Neural cell (in vitro differentiated cells): ENCODE measurements at regions not wholly inside any gene's neighbourhood (a gene's known extent, or its start where the extent isn't known, plus 50 kb on each side); places are given as distances from the start of the nearest gene placed in this dataset.

Experiments
- H2AFZ ChIP-seq: fragments of 200-600, 300-800 bp; sonication (generic), shearing (Covaris generic); 2 replicates; pipeline ENCODE4 v1.6.0; 2014; ENCODE audit warnings: low read depth, mild to moderate bottlenecking, antibody characterized with exemption, low read length, moderate library complexity
- H3F3A ChIP-seq: fragments of 200-600 bp; shearing (Covaris generic); 2 replicates; pipeline ENCODE4 v1.6.1; 2016; ENCODE audit warnings: mild to moderate bottlenecking, moderate library complexity, mixed read lengths, antibody characterized with exemption, low read length; ENCODE audit not compliant: insufficient read depth, poor library complexity, severe bottlenecking
- H3K27ac ChIP-seq: fragments of 200-600, 300-800 bp; sonication (generic), shearing (Covaris generic); 2 replicates; pipeline ENCODE4 v1.5.1; 2014; ENCODE audit warnings: mild to moderate bottlenecking, low read length, moderate library complexity
- H3K27me3 ChIP-seq: fragments of 300-800, 200-600 bp; sonication (generic), shearing (Covaris generic); 2 replicates; pipeline ENCODE4 v1.6.0; 2014; ENCODE audit warnings: mild to moderate bottlenecking, low read depth, low read length, moderate library complexity; ENCODE audit not compliant: insufficient read depth
- H3K36me3 ChIP-seq: fragments of 300-800, 200-600 bp; sonication (generic), shearing (Covaris generic); 2 replicates; pipeline ENCODE4 v1.5.1; 2014; ENCODE audit warnings: mild to moderate bottlenecking, antibody characterized with exemption, low read length, moderate library complexity; ENCODE audit not compliant: insufficient read depth
- H3K4me2 ChIP-seq: fragments of 300-800, 200-600 bp; sonication (generic), shearing (Covaris generic); 2 replicates; pipeline ENCODE4 v1.6.0; 2014; ENCODE audit warnings: mild to moderate bottlenecking, low read length
- H3K4me3 ChIP-seq: fragments of 300-800, 200-600 bp; sonication (generic), shearing (Covaris generic); 2 replicates; pipeline ENCODE4 v1.5.1; 2014; ENCODE audit warnings: mild to moderate bottlenecking, low read length, moderate library complexity
- H3K79me2 ChIP-seq: fragments of 200-600 bp; shearing (Covaris generic); replicated peaks from 2 replicates; pipeline ENCODE4 v1.6.0; 2014; ENCODE audit warnings: mild to moderate bottlenecking, low read length, moderate library complexity; ENCODE audit not compliant: insufficient read depth
- H3K9ac ChIP-seq: fragments of 300-800, 200-600 bp; sonication (generic), shearing (Covaris generic); 2 replicates; pipeline ENCODE4 v1.6.1; 2016; ENCODE audit warnings: mild to moderate bottlenecking, low read length, mixed read lengths
- H3K9me2 ChIP-seq: fragments of 200-600 bp; shearing (Covaris generic); 2 replicates; pipeline ENCODE4 v1.6.1; 2016; ENCODE audit warnings: mild to moderate bottlenecking, low read length, mixed read lengths; ENCODE audit not compliant: insufficient read depth
- H3K9me3 ChIP-seq: fragments of 200-600, 300-800 bp; sonication (generic), shearing (Covaris generic); 2 replicates; pipeline ENCODE4 v1.6.1; 2016; ENCODE audit warnings: mild to moderate bottlenecking, mixed run types, low read length, moderate library complexity, mixed read lengths
- H4K20me1 ChIP-seq: fragments of 200-600 bp; shearing (Covaris generic); 2 replicates; pipeline ENCODE4 v1.6.1; 2016; ENCODE audit warnings: mild to moderate bottlenecking, mixed run types; ENCODE audit not compliant: insufficient read depth
- CTCF ChIP-seq: fragments of 450-650 bp; IDR thresholded peaks from 2 replicates; pipeline ENCODE4 v1.5.1; 2014; ENCODE audit warnings: antibody characterized with exemption, mild to moderate bottlenecking, moderate library complexity; ENCODE audit not compliant: poor library complexity, severe bottlenecking
- EP300 ChIP-seq: fragments of 450-650 bp; conservative IDR thresholded peaks from 2 replicates; pipeline ENCODE4 v1.6.1; 2014; ENCODE audit warnings: antibody characterized with exemption, mild to moderate bottlenecking, moderate library complexity; ENCODE audit not compliant: poor library complexity, severe bottlenecking
- EZH2 ChIP-seq: fragments of 200-600, 300-800 bp; shearing (Covaris generic), sonication (generic); IDR thresholded peaks from 2 replicates; pipeline ENCODE4 v1.6.1; 2014; ENCODE audit warnings: antibody characterized with exemption, low read length, borderline replicate concordance, mild to moderate bottlenecking; ENCODE audit not compliant: insufficient read depth, poor library complexity, severe bottlenecking
- MXI1 ChIP-seq: fragments of 450-650 bp; conservative IDR thresholded peaks from 2 replicates; pipeline ENCODE4 v1.6.1; 2014; ENCODE audit warnings: antibody characterized with exemption, mild to moderate bottlenecking; ENCODE audit not compliant: poor library complexity, severe bottlenecking
- POLR2AphosphoS5 ChIP-seq: IDR thresholded peaks from 2 replicates; pipeline ENCODE4 v1.6.1; 2012
- RAD21 ChIP-seq: fragments of 450-650 bp; conservative IDR thresholded peaks from 2 replicates; pipeline ENCODE4 v1.6.1; 2014; ENCODE audit warnings: antibody characterized with exemption, mild to moderate bottlenecking, moderate library complexity
- REST ChIP-seq: IDR thresholded peaks from 2 replicates; pipeline ENCODE4 v1.6.1; 2012; ENCODE audit warnings: borderline replicate concordance
- SMC3 ChIP-seq: fragments of 450-650 bp; conservative IDR thresholded peaks from 2 replicates; pipeline ENCODE4 v1.6.1; 2014; ENCODE audit warnings: antibody characterized with exemption, mild to moderate bottlenecking, moderate library complexity; ENCODE audit not compliant: poor library complexity
- TAF1 ChIP-seq: IDR thresholded peaks from 2 replicates; pipeline ENCODE4 v1.6.1; 2012; ENCODE audit warnings: low read depth

- TF ChIP-seq TAF1: no peak
- no peak for TF ChIP-seq REST
- no peak for TF ChIP-seq MXI1
- no peak for TF ChIP-seq POLR2AphosphoS5
- TF ChIP-seq EZH2: no peak
- no peak for TF ChIP-seq RAD21
- no peak for TF ChIP-seq SMC3
- TF ChIP-seq EP300: no peak
- no peak for TF ChIP-seq CTCF
- no peak overlapping the region for H3K27ac ChIP-seq
- H3K4me3 ChIP-seq: no peak overlapping the region
- no peaks in the 10 kb centered on the region for H3F3A ChIP-seq
- no peaks in the 10 kb centered on the region for H3K36me3 ChIP-seq
- no peaks in the 10 kb centered on the region for H3K9me2 ChIP-seq
- H3K4me2 ChIP-seq: no peak overlapping the region
- no peaks in the 10 kb centered on the region for H3K27me3 ChIP-seq
- no peaks in the 10 kb centered on the region for H4K20me1 ChIP-seq
- no peaks in the 10 kb centered on the region for H3K79me2 ChIP-seq
- H3K9me3 ChIP-seq: no peaks in the 10 kb centered on the region
- H2AFZ ChIP-seq: no peak overlapping the region
- H3K9ac ChIP-seq: no peak overlapping the region
Observed at GRCh38 chr22:49347376-49347775, 480.3 kb downstream of the BRD1 start.

- H3K79me2 ChIP-seq: no peaks in the 10 kb centered on the region
- no peak overlapping the region for H3K27ac ChIP-seq
- no peaks in the 10 kb centered on the region for H3K27me3 ChIP-seq
- TF ChIP-seq RAD21 (no peak), POLR2AphosphoS5 (no peak), EZH2 (no peak), TAF1 (no peak), REST (no peak), EP300 (no peak), CTCF (no peak), MXI1 (no peak), SMC3 (no peak)
- no peaks in the 10 kb centered on the region for H3K9me2 ChIP-seq
- no peak overlapping the region for H3K4me3 ChIP-seq
- no peaks in the 10 kb centered on the region for H3F3A ChIP-seq
- H3K4me2 ChIP-seq: no peak overlapping the region
- H3K36me3 ChIP-seq: no peaks in the 10 kb centered on the region
- H3K9ac ChIP-seq: no peak overlapping the region
- H4K20me1 ChIP-seq: no peaks in the 10 kb centered on the region
- H2AFZ ChIP-seq: peak overlapping the region; percentile 8
- H3K9me3 ChIP-seq: peaks cover 4% of the 10 kb centered on the region
Observed at GRCh38 chr22:49345896-49346295, 481.8 kb downstream of the BRD1 start.
